DMS79 treated with DMSO at 0.1 percent for 48 hours (cell line): ENCODE measurements at regions not wholly inside any gene's neighbourhood (a gene's known extent, or its start where the extent isn't known, plus 50 kb on each side); places are given as distances from the start of the nearest gene placed in this dataset.
A peak's percentile ranks its signal among the peaks of the same experiment; 100 is the strongest.

Experiments
- DNase-seq: peaks from one replicate; lab custom pipeline; 2025; lab: John Stamatoyannopoulos, UW

- peak; percentile 88 for DNase-seq
These were observed 72.3 kb upstream of the SOX4 start for GRCh38 chr6:21521276-21521675.

GRCh38 chr6:21522143-21522747 lies 71.3 kb upstream of the SOX4 start:
- peak; percentile 74 for DNase-seq

GRCh38 chr6:21522797-21523456 lies 70.6 kb upstream of the SOX4 start:
- peak; percentile 81 for DNase-seq

- DNase-seq = peak; percentile 79
These were observed 69.9 kb upstream of the SOX4 start for GRCh38 chr6:21523652-21524051.

- peak; percentile 96 for DNase-seq
These were observed 69.3 kb upstream of the SOX4 start for GRCh38 chr6:21524201-21524600.

- no peak for DNase-seq
These were observed 66.6 kb upstream of the SOX4 start for GRCh38 chr6:21526974-21527373.

- no peak for DNase-seq
These were observed 65.8 kb upstream of the SOX4 start for GRCh38 chr6:21527731-21528130.

GRCh38 chr6:21529431-21529830 lies 64.1 kb upstream of the SOX4 start:
- DNase-seq = no peak

- DNase-seq = no peak
These were observed 62.2 kb upstream of the SOX4 start for GRCh38 chr6:21531393-21531792.

GRCh38 chr6:21533678-21534077 lies 59.9 kb upstream of the SOX4 start:
- no peak for DNase-seq

GRCh38 chr6:21536280-21536766 lies 57.2 kb upstream of the SOX4 start:
- DNase-seq = no peak

- DNase-seq = no peak
These were observed 55.9 kb upstream of the SOX4 start for GRCh38 chr6:21537637-21538036.

- DNase-seq = no peak
These were observed 55.3 kb upstream of the SOX4 start for GRCh38 chr6:21538186-21538798.

- no peak for DNase-seq
These were observed 53.9 kb upstream of the SOX4 start for GRCh38 chr6:21539621-21540100.
